NCI-H187 treated with DMSO at 0.1 percent for 48 hours (cell line): ENCODE measurements at regions not wholly inside any gene's neighbourhood (a gene's known extent, or its start where the extent isn't known, plus 50 kb on each side); places are given as distances from the start of the nearest gene placed in this dataset.

ENCODE experiments used
- DNase-seq: peaks from one replicate; lab custom pipeline; 2025; lab: John Stamatoyannopoulos, UW

DNA sequence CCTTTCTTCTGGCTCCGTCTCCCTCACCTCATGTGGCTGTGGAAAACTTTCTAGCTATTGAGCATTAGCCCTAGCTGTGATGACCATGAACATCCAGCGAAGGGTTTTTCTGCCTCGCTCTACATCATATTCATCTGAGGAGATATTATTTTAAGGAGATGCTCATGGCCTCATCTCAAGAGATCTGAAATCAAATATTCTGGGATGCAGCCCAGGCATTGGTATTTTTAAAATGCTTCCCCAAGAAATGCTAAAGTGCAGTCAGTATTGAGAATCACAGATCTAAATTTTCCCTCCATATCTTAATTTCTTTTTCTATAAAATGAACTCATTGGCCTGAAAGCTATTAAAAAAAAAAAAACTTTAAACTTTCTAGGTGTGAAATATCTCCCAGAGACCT lies 238.2 kb upstream of the CELF2 start:
- no peak for DNase-seq

DNA sequence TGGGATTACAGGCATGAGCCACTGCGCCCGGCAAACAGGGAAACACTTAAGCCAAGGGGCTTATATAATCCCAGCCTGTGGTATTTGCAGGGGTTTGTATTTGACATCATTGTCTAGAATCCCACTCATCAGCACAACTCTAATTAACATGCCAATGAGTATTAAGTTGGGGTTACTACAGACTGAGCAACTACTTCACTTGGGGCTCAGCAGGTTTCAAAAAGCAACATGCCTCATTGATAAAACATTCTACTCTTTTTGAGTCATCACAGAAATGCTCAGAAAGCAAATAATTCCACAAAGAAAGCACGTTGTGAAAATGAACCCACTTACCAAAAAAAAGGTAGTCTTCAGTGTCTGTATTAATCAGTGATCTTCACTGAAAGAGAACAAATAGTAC lies 236.9 kb upstream of the CELF2 start:
- DNase-seq = no peak

DNA sequence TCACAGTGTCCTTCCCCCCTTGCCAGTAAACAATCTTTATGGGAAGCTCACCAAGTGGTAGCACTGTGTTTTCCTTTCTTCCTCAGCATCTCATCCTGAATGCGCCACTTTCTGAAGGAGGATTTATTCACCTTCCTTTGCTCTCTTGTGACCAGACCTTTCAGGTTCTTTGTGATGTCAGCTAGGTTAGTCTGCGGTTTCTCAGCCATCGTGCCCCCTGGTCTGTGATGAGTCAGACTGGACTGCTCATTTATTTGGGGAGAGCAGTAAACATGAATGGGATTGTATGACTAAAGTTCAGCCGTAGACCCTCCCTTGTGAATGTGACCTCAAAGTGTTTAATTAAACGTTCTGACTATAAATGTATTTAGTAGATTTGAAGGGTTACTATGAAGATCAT lies 235.1 kb upstream of the CELF2 start:
- no peak for DNase-seq

DNA sequence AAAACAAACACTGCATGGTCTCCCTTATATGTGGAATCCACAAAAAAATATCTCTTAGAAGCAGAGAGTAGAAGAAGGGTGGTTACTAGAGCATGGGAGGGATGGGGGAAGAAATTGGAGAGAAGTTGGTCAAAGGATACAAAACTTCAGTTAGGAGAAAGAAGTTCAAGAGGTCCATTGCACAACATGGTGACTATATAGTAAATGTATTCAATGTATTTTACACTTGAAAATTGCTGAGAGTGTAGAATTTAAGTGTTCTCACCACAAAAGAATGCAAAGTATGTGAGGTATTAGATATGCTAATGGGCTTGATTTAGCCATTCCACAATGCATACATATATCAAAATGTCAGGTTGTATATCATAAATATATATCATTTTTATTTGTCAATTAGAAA lies 232.0 kb upstream of the CELF2 start:
- DNase-seq = no peak

DNA sequence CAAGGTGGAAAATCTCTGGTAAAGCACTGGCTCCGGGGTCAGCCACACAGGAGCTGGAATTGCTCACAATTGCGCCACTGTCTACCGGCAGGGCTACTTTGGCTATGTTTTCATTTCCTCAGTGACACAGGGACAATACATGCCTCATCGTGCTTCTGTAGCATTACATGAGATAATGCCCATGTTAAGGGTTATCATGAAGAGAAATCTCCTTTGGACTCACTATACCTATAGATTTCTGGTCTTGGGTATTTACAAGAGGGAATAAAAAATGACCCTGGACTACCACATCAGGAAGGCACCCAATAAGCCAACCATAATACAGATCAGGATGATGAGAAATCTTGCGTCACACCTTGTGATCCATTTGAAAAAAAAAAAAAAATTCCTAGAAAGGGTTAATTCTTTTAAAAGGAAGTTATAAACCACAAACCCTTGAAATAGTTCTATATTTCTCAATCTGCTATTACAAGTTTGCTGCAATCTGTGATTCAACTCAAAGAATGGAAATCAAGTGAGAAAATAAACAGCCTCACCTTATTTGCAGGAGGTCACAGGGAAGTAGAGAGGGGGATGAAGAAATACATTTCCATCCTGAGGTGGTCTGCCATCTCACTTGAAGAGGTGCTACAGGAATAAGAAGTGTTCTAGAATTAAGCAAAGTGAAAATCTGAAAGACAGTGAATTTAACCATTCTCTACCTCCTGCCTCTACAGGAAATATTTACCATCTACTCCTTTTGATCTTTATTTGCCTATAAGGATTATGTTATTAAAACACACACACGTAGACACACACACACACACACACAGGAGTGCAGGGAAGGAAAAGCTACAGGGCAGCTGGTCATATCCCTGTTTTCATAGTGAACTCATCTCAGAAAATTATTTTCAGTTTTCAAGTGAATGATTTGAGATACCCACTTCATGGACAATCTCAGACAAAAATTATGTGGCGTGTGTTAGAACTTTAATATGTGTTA lies 231.3 kb upstream of the CELF2 start:
- DNase-seq = no peak

DNA sequence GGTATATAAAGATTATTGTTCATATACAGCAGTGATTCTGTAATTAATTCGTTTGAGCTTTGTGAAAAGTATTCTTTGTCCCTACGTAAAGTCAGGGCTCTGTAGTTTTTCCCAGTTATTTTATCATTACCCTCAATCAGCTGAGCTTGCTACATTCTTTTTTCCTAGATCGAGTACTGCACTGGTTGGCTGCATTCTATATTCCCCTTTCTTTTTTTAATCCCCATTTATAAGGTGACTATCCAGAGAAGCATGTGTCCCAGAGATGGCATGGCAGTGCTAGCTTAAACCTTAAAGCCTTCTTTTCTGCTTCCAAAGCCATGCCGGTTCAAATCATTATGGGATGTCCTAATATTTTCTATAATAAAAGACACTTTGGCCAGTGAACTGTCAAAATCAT lies 230.1 kb upstream of the CELF2 start:
- DNase-seq = no peak

DNA sequence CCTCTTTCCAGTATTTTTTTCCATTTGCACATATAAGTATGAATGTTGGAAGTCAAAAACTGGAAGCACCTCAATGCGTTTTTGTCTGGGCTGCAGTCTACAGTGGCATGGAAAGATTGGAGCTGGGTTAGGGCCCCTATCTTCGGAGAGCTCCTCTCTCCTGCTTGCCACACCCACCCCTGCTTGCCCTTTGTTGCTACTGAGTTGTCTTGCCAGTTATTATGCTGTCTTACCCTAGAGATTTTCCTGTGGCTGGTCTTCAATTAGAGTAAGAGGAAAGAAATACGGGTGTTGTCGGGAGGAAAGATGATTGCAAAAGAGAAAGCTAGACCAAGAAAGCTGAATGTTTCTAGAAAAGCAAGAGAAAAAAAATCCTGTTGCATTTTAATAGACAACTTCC lies 228.9 kb upstream of the CELF2 start:
- no peak for DNase-seq

DNA sequence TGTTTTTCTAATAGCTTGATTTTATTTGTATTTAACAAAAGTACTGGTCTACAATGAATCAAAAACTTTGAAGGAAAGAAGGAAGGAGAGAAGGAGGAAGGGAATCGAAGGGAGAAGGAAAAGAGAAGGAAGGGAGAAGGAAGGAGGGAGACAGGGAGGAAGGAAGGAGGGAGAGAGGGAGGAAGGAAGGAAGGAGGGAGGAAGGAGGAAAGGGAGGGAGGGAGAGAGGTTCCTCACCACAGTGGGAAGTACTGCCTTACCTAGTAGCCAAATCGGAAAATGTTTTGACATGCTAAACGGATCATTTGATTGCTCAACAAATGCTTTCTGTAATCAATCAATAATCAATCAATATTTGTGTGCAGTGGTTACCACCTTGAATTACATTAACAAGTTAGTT lies 225.8 kb upstream of the CELF2 start:
- DNase-seq = no peak

DNA sequence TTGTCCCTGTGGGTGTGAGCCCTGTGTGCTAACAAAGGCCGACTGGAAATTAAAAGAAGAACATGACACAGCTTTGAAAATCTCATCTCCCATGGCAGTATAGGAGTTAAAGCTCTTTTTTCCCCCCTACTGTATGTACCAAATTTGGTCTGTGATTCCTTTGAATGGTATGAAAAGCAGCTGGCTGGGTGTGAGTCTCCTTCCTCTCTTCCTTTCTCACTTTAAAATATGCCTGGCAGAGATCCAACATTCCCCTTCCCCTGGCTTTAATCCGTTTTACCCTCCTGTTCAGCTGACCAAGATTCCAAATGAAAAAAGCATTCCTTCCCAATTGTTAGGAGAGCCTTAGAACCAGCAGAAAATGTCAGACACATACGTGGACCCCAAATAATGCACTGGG lies 225.0 kb upstream of the CELF2 start:
- no peak for DNase-seq

DNA sequence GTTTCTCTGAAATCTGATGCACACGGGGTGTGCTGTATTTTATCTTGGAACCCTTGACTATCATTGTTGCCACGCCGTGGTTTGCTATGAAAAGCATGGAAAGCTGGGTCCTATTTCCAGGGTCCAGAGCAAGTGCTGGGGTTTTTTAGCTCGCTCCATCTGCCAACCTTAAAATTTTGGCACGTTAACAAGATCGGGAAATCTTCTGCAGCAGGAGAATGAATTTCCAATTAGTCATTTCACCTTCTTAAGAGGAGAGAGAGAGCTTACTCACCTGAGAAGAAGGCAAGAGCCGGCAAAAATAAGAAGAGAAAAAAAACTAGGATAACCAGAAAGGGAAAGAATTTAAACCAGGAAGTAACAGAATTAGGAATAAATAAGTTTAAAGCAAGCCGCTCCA lies 223.6 kb upstream of the CELF2 start:
- no peak for DNase-seq

DNA sequence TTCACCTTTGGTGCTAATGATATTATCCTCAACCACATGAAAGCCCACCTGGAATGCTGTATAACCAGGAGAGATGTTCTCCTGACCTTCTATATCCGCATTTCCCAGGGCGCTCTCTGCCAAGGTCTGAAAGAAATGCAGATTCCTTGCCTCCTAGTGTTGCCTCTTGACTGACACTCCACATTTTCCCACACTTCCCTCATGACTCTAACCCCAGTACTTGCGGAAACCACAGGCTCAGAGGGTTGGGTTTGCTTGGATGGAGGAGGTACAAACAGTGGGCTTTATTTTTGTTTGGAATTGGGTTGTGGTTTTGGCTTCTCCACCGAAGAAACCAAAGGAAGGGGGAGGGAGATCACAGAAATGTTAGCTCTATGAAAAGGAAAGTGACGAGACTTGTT lies 222.9 kb upstream of the CELF2 start:
- no peak for DNase-seq

DNA sequence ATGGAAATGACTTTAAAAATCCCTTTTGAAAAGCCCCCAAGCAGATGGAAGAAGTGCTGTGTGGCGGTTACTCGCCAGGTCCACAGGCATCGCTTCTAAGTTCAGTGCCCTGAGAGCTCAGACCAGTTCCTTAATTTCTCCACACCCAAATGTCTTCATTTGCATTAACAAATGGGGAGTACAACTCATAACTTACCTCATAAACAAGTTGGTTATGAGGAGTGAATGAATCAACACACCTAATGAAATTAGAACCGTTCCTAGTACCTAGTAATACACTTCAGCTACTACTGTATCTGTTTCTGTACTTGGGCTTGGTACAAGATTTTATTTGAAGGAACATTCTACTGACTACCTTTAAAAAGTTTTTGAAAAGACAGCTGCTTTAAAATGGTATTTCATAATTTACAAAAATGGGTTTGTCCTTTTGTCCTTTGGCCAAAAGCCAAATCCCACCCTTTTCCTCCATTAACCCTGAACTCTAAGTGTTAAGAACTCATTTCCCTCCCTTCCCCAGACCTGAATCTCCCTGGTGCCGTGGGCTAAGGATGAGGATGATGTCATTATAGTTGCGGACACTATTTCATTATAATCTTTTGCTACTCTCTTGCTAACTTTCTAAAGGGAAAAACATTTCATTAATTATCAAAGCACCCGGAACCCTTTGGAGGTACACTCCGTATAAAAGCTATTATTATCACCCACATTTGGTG lies 221.5 kb upstream of the CELF2 start:
- DNase-seq = no peak

DNA sequence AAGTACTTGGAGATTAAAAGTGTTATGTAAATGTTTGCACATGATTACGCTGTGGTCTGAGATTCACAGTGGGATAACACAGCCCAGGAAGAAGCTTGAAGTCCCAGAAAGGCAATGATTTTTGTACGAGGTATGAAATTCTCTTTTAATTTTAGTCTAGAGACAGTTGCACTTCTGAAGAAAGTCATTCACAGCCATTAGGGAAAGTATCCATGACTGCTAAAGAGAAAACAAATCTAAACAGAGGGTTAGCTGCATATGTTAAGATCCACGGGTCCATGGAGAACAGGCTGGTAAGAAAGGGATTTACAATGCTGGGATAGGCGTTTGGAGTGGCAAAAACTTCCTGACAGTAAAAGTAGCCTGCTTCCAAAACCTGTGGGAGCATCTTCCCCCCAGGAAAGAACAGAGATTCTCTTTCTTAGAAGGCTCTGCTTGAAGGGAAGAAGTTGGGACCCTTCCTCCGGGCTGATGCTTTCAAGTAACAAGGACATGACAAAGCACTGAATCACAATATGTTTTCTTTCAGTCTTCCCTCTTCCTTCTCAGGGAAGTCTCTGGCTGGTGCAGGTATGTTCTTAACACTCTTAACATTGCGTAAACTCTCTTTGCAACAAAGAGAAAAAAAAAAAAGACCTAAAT lies 220.8 kb upstream of the CELF2 start:
- no peak for DNase-seq

DNA sequence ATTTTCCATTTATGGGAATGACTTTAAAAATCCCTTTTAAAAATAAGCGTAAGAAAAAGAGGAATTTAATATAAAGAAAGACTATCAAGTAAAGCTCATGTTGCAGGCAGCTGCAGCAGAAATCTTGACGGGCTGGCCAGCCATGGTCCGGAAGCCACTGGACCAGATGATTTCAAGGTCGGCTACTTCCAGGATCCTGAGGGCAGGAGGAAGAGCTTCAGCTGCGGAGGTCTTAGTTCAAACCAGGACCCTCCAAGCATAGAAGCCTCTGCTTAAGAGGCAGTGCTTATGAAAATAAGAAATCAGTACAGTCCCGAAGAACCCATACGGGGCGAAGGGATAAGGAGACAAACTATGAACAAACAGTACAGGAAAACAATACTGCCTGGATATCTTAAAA lies 220.2 kb upstream of the CELF2 start:
- DNase-seq = no peak

DNA sequence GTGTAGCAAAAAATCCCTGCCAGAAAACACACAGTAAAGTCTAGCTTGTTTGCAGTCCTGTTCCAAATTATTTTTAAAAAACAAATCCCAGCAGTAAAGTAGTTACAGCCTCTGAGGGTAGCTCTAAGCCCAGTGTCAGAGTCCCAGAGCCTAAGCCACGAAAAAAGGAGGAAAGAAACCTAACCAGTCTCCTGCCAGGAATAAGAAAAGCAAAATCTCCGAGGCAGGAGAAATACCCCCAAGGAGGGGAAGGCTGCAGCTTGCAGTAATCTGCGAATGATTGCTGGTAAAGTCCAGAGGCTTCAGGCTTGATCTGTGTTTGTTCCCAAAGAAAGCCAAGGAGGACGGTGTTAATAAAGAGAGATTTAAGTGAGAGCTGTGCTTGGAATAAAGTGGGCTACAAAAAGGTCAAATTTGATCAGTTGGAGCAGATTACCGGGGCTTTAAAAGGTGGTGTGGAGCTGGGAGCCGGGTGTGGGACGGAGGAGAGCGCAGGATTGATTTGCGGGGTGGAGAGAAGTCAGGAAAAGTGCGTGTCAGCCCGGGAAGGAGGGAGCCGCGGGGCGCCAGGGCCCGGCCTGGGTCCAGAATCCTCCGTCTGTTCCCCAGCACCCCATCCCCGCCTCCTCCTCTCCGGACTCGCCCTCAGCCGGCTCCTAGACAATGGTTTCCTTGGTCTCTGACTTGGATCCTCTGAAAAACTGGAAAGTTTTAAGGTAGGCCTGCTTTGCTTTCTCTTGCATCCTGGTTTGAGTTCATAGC lies 219.4 kb upstream of the CELF2 start:
- no peak for DNase-seq

DNA sequence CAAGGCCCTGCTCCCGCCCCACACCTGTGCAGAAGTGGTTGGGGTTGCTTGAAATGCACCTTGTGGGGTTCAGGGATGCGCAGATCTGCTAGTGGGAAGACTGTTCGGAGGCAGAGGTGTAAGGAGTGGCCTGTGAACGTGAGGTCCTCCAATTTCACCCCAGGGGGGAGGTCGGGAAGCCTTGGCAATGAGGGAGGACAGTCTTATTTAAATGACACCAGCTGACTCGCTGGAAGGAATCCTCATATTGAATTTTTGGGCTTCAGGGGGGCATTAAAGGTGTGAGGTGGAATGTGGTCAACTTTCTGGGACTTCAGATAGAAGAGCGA lies 218.8 kb upstream of the CELF2 start:
- no peak for DNase-seq

DNA sequence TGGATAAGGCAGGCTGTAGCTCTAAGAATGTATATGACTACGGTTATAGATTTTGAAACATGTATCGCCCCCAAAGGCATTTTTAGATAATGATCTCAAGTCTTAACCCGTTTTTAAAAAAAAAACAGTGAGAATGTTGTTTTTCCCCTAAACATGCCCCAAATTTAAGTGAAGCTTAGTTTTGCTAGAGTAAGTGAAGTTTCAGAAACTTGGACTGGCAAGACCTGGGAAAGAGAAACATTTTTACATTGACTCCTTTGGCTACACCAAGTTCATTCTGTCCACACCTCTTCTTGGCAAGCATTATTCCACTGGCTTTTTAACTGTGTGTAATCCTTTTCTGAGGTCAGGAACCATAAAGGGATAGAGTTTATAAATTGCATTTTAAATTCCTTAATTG lies 216.7 kb upstream of the CELF2 start:
- no peak for DNase-seq

DNA sequence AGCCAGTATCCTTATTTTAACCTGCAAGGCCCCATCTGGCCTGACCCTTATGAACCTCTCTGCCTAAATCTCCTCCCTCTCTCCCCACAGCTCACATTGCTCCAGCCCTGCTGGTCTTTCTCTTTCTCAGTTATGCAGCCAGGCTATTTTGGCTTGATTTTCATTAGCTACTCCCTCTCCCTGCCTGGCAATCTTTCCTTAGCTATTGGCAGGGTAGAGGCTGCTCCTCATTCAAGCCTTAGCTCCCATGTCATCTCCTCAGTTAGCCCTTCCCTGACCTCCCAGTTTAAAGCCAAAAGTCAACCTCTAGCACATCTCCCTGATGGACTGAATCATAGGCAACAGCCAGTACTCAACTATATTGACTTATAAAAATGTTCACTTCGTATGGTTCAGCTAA lies 214.4 kb upstream of the CELF2 start:
- no peak for DNase-seq

DNA sequence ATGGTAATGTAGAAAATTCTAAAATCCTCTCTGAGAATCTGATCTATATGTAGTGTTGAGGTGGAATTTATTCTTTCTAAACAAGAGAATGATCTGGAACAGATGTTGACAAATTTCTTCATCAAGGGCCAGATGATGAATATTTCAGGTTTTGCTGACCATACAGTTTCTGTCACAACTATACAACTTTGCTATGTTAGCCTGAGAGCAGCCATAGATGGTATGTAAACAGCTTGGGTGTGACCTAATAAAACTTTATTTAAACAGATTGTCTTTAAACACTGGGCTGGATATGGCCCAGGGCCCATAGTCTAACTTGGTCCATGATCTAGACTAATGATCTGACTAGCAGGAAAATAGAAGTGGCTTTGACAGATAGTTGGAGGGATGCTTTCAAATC lies 213.6 kb upstream of the CELF2 start:
- DNase-seq = no peak

DNA sequence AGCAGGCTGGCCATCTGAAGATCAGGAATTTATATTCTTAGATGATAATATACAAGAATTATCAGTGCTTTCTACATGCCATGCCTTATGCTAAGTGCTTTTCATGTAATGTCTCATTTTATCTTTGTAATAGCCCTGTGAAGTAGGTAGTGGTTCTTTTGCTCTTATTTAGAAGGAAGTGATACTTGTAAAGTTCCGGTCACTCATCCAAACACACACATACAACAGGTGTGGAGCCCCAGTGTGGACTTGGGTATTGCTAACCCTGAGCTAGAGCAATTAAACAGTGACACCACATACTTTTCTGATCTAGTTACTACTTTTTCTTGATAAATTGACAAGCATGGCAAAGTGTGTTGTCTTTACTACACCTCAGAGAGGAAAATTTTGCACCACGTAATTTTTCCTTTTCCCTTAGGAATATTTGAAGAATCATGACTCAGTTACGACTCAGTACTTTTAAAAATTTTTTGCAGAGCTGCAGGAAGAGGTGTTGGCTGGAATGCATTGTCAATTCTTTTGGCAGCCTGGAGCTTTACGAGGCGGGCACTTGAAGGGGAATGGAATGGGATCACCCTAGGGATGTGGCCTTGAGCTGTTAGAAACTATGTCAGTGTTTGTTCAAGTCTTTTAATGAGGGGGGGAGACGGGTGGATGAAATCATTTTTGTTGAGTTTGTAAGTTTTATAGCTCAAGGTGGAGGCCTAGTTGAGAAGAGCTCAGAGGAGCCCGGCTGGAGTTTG lies 212.5 kb upstream of the CELF2 start:
- DNase-seq = no peak

DNA sequence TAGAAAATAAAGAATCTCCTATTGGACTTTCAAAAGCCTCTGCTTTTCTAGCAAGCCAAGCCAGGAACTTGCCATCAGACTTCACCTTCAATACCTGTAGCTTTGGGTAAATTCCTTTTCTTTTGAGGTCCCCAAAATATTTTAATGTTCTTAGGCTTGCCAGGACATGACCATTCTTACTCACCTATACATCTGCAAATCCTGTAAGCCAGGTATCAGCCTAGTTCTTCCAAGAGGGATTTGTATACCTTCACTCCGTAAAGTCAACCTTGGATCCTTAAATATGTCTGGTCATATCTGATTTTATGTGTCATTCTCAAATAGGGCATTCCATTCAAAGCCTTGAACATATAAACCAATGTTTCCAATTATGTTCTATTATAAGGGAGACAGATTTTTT lies 210.6 kb upstream of the CELF2 start:
- no peak for DNase-seq

DNA sequence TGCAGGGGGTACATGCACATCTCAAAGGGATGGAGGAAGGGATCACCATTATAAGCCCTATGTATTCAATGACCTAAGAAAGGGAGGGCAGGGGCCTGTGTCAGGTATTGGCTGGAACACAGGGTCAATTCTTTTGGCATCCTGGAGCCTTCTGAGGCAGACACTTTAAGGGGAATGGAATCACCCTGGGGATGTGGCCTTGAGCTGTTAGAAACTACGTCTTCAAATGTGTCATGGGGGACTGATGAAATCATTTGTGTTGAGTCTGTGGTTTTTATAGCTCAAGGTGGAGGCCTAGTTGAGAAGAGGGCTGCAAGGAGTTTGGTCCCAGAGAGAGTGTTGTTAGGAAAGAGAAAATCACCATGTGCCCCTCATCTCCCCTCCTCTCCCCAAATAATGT lies 206.1 kb upstream of the CELF2 start:
- DNase-seq = no peak
